Neural crest cell (in vitro differentiated cells): ENCODE measurements at regions not wholly inside any gene's neighbourhood (a gene's known extent, or its start where the extent isn't known, plus 50 kb on each side); places are given as distances from the start of the nearest gene placed in this dataset.
"Not testable (repeated sequence)": the region's sequence is repeated elsewhere in the genome, so short reads cannot be mapped to it uniquely, and the experiment has no call there.

Experiments used
- DNase-seq: peaks from one replicate; pipeline ENCODE4 v3.0.0; 2021; ENCODE audit warnings: low read depth, mixed read lengths, low spot score
- H3K27ac Mint-ChIP-seq: one replicate; pipeline ENCODE4 v1.8.0; 2021; ENCODE audit warnings: mild to moderate bottlenecking, mixed read lengths; ENCODE audit not compliant: unreplicated experiment
- H3K27me3 Mint-ChIP-seq: 2 replicates; pipeline ENCODE4 v1.8.0; 2021; ENCODE audit warnings: low read depth, mild to moderate bottlenecking, mixed read lengths
- H3K36me3 Mint-ChIP-seq: 2 replicates; pipeline ENCODE4 v1.8.0; 2021; ENCODE audit warnings: low read depth, mild to moderate bottlenecking, mixed read lengths
- H3K4me1 Mint-ChIP-seq: 2 replicates; pipeline ENCODE4 v1.8.0; 2021; ENCODE audit warnings: mixed read lengths
- H3K4me3 Mint-ChIP-seq: one replicate; pipeline ENCODE4 v1.8.0; 2021; ENCODE audit warnings: mild to moderate bottlenecking, mixed read lengths
- H3K9me3 Mint-ChIP-seq: 2 replicates; pipeline ENCODE4 v1.8.0; 2021; ENCODE audit warnings: mixed read lengths

GRCh38 chr9:62815436-62815835 is 1625.6 kb downstream of the SPATA31A7 start:
- peaks cover 79% of the 10 kb centered on the region for H3K27me3 Mint-ChIP-seq
- H3K4me1 Mint-ChIP-seq, H3K27ac Mint-ChIP-seq, H3K9me3 Mint-ChIP-seq, DNase-seq, H3K4me3 Mint-ChIP-seq, H3K36me3 Mint-ChIP-seq: not testable (repeated sequence)

- not testable (repeated sequence) for H3K27ac Mint-ChIP-seq
- H3K27me3 Mint-ChIP-seq = peaks cover 75% of the 10 kb centered on the region
Observed at GRCh38 chr9:62816331-62816730, 1626.5 kb downstream of the SPATA31A7 start.

GRCh38 chr9:62817214-62817613 is 1627.4 kb downstream of the SPATA31A7 start:
- not testable (repeated sequence) for H3K4me3 Mint-ChIP-seq, DNase-seq, H3K4me1 Mint-ChIP-seq, H3K9me3 Mint-ChIP-seq, H3K36me3 Mint-ChIP-seq, H3K27ac Mint-ChIP-seq
- H3K27me3 Mint-ChIP-seq = peaks cover 70% of the 10 kb centered on the region

More at GRCh38 chr9:62816331-62816730, 1626.5 kb downstream of the SPATA31A7 start:
- H3K36me3 Mint-ChIP-seq, H3K4me1 Mint-ChIP-seq, H3K4me3 Mint-ChIP-seq, H3K9me3 Mint-ChIP-seq, DNase-seq: not testable (repeated sequence)

- H3K27me3 Mint-ChIP-seq = peaks cover 50% of the 10 kb centered on the region
- not testable (repeated sequence) for H3K9me3 Mint-ChIP-seq, H3K27ac Mint-ChIP-seq, H3K4me3 Mint-ChIP-seq, H3K36me3 Mint-ChIP-seq, DNase-seq, H3K4me1 Mint-ChIP-seq
Observed at GRCh38 chr9:62822185-62822584, 1632.3 kb downstream of the SPATA31A7 start.

- not testable (repeated sequence) for H3K27ac Mint-ChIP-seq, H3K4me3 Mint-ChIP-seq, H3K9me3 Mint-ChIP-seq, H3K36me3 Mint-ChIP-seq, H3K4me1 Mint-ChIP-seq, DNase-seq
- H3K27me3 Mint-ChIP-seq = peaks cover 41% of the 10 kb centered on the region
Observed at GRCh38 chr9:62827957-62828907, 1638.4 kb downstream of the SPATA31A7 start.

GRCh38 chr9:62830829-62831459 is 1641.1 kb downstream of the SPATA31A7 start:
- H3K4me1 Mint-ChIP-seq, H3K27ac Mint-ChIP-seq: not testable (repeated sequence)
- peaks cover 44% of the 10 kb centered on the region for H3K27me3 Mint-ChIP-seq

GRCh38 chr9:62833323-62834200 is 1643.7 kb downstream of the SPATA31A7 start:
- not testable (repeated sequence) for H3K4me3 Mint-ChIP-seq, DNase-seq
- peaks cover 42% of the 10 kb centered on the region for H3K27me3 Mint-ChIP-seq

More at GRCh38 chr9:62830829-62831459, 1641.1 kb downstream of the SPATA31A7 start:
- not testable (repeated sequence) for DNase-seq, H3K36me3 Mint-ChIP-seq, H3K9me3 Mint-ChIP-seq, H3K4me3 Mint-ChIP-seq

GRCh38 chr9:62837254-62837911 is 1647.5 kb downstream of the SPATA31A7 start:
- H3K4me1 Mint-ChIP-seq, DNase-seq, H3K36me3 Mint-ChIP-seq, H3K4me3 Mint-ChIP-seq, H3K9me3 Mint-ChIP-seq, H3K27ac Mint-ChIP-seq: not testable (repeated sequence)
- peaks cover 49% of the 10 kb centered on the region for H3K27me3 Mint-ChIP-seq

More at GRCh38 chr9:62833323-62834200, 1643.7 kb downstream of the SPATA31A7 start:
- H3K4me1 Mint-ChIP-seq, H3K27ac Mint-ChIP-seq, H3K36me3 Mint-ChIP-seq, H3K9me3 Mint-ChIP-seq: not testable (repeated sequence)

GRCh38 chr9:62838024-62838718 is 1648.3 kb downstream of the SPATA31A7 start:
- H3K27ac Mint-ChIP-seq, H3K9me3 Mint-ChIP-seq, H3K4me1 Mint-ChIP-seq, H3K36me3 Mint-ChIP-seq: not testable (repeated sequence)
- Mint-ChIP-seq H3K4me3 (peak overlapping the region; percentile 89), H3K27me3 (peaks cover 57% of the 10 kb centered on the region)
- peak; percentile 73 for DNase-seq

- H3K27ac Mint-ChIP-seq, H3K36me3 Mint-ChIP-seq, H3K4me1 Mint-ChIP-seq, DNase-seq, H3K9me3 Mint-ChIP-seq, H3K4me3 Mint-ChIP-seq: not testable (repeated sequence)
- H3K27me3 Mint-ChIP-seq = peaks cover 57% of the 10 kb centered on the region
Observed at GRCh38 chr9:62839168-62839567, 1649.3 kb downstream of the SPATA31A7 start.

GRCh38 chr9:62843145-62843544 is 1653.3 kb downstream of the SPATA31A7 start:
- peaks cover 55% of the 10 kb centered on the region for H3K27me3 Mint-ChIP-seq
- H3K36me3 Mint-ChIP-seq, H3K4me1 Mint-ChIP-seq, H3K4me3 Mint-ChIP-seq, H3K27ac Mint-ChIP-seq, DNase-seq, H3K9me3 Mint-ChIP-seq: not testable (repeated sequence)

- H3K36me3 Mint-ChIP-seq, DNase-seq, H3K9me3 Mint-ChIP-seq, H3K4me3 Mint-ChIP-seq, H3K27ac Mint-ChIP-seq, H3K4me1 Mint-ChIP-seq: not testable (repeated sequence)
- peaks cover 52% of the 10 kb centered on the region for H3K27me3 Mint-ChIP-seq
Observed at GRCh38 chr9:62843706-62844290, 1654.0 kb downstream of the SPATA31A7 start.
